ENCODE measurements at regions not wholly inside any gene's neighbourhood (a gene's known extent, or its start where the extent isn't known, plus 50 kb on each side); places are given as distances from the start of the nearest gene placed in this dataset.

DNA sequence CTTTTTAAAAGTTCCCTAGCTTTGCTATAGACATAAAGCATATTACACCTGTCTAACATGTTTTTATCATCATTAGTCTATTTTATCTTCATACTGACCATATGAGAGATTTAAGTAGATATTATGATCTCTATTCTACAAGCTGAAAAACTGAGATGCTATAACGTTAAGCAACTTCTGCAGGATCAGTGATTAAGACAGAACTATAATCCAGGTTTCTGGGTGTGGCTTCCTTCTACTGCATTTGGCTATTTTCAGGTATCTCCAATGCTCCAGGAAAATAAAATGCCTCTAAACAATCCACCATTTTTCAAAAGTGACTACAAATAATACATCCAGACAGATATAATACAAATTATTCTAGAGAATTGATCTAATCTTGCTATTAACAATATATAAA, 53.4 kb downstream of the RGS2 start:
- Histone ChIP-seq H3K27me3 (replicated peaks in 1 of 2; ENCODE audit: control insufficient read depth in 2 of 2, insufficient read depth in 2 of 2, low read length in 1 of 2) (no peaks in the 10 kb centered on the region), H3K4me2 (ENCODE audit: control insufficient read depth, insufficient read depth) (no peak overlapping the region), H3K27ac (ENCODE audit: control insufficient read depth, insufficient read depth) (no peak overlapping the region), H4K20me1 (ENCODE audit: control insufficient read depth, insufficient read depth) (no peaks in the 10 kb centered on the region), H3K4me1 (ENCODE audit: control insufficient read depth, insufficient read depth, low read length) (no peaks in the 10 kb centered on the region), H3K9ac (ENCODE audit: control insufficient read depth, insufficient read depth, low read length) (no peak overlapping the region), H3K9me3 (replicated peaks; ENCODE audit: control insufficient read depth, insufficient read depth, low read length) (no peaks in the 10 kb centered on the region), H2AFZ (ENCODE audit: control insufficient read depth, low read depth, low read length) (no peak overlapping the region), H3K4me3 (no peak overlapping the region), H3K36me3 (ENCODE audit: control insufficient read depth in 2 of 2, insufficient read depth in 2 of 2, low read length in 1 of 2) (no peaks in the 10 kb centered on the region), H3K79me2 (ENCODE audit: control insufficient read depth, insufficient read depth, low read length) (no peaks in the 10 kb centered on the region)
- DNase-seq (ENCODE audit: low read depth, low spot score), result no peak
- ChIA-PET POLR2A (no interaction called here), RAD21 (ENCODE audit: unreplicated experiment) (no interaction called here), SMC1A (ENCODE audit: uncharacterized antibody, unreplicated experiment) (interaction anchor here (0.9 to 2.8 kb wide), 4 partner anchors 14 to 157 kb away, joined by 3 to 8 read pairs (median 3); no protein-coding TSS in a partner anchor), CTCF (no interaction called here)
- no peak for FAIRE-seq
- TF ChIP-seq KLF5 (IDR thresholded peaks at IDR 0.05; ENCODE audit: partially characterized antibody) (no peak), CREB1 (IDR thresholded peaks at IDR 0.05; ENCODE audit: low read depth) (no peak), ZNF207 (IDR thresholded peaks at IDR 0.05; ENCODE audit: borderline replicate concordance) (no peak), CHD1 (IDR thresholded peaks at IDR 0.05; ENCODE audit: low read depth, low read length) (no peak), SREBF1 (IDR thresholded peaks at IDR 0.05; ENCODE audit: low read length) (no peak), GABPA (IDR thresholded peaks at IDR 0.05; ENCODE audit: low read depth) (no peak), POLR2A (IDR thresholded peaks at IDR 0.05; ENCODE audit: low read depth, low read length) (no peak), CBFB (IDR thresholded peaks at IDR 0.05; ENCODE audit: low read depth) (no peak), MYC (IDR thresholded peaks at IDR 0.05; ENCODE audit: insufficient read depth, insufficient read length, insufficient replicate concordance, low read length, severe bottlenecking) (no peak)
- TF ChIP-seq, protein P1, sequence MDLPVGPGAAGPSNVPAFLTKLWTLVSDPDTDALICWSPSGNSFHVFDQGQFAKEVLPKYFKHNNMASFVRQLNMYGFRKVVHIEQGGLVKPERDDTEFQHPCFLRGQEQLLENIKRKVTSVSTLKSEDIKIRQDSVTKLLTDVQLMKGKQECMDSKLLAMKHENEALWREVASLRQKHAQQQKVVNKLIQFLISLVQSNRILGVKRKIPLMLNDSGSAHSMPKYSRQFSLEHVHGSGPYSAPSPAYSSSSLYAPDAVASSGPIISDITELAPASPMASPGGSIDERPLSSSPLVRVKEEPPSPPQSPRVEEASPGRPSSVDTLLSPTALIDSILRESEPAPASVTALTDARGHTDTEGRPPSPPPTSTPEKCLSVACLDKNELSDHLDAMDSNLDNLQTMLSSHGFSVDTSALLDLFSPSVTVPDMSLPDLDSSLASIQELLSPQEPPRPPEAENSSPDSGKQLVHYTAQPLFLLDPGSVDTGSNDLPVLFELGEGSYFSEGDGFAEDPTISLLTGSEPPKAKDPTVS (IDR thresholded peaks at IDR 0.05; ENCODE audit: low read depth, low read length), result no peak
- ATAC-seq, result no peak
- intact Hi-C loops (cut with micrococcal nuclease; ENCODE audit: unreplicated experiment) (no loop called here), in situ Hi-C loops (cut with MboI) (no loop called here)
- 0% methylated on average over 1 of the region's 1 CpG for WGBS (ENCODE audit: insufficient coverage, insufficient replicate concordance, low lambda C conversion rate, missing lambda C conversion rate)
- BruUV-seq (replicated peaks), result no TSS peak

Measured in GM12878 (cell line).